ENCODE measurements at regions not wholly inside any gene's neighbourhood (a gene's known extent, or its start where the extent isn't known, plus 50 kb on each side); places are given as distances from the start of the nearest gene placed in this dataset.
"Not testable (repeated sequence)": the region's sequence is repeated elsewhere in the genome, so short reads cannot be mapped to it uniquely, and the experiment has no call there.

DNA sequence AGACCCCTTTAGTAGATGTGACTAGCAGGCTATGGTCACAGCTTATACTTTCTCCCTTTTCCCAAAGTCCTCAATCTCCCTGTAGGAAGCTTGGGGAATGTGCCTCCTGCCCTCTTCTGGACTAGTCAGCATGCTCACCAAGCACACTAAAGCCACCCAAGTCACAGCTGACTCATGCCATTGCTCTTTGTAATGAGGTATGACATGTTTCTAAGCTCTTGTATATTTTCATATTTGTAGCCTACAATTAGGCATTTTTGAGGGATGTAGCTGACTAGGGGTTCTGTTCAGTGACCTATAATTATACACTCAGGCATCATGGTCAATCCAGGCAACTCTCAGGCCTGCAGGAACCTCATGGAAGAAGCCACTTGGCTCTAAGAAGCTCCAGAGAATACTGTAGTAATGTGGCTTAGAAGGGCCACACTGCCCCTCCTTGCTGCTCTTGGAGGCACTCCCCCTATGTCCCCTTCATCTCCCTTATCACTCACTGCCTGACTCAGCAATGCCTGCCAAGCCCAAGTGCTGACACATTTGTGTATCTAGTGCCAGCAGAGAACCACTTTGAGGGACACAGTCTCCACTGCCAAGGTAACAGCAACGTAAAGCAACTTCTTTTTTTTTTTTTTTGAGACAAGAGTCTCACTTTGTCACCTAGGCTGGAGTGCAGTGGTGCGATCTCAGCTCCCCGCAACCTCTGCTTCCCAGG is 86.2 kb downstream of the RPL27A start:
- Histone ChIP-seq H3K4me1 (ENCODE audit: control insufficient read depth in 1 of 2, insufficient read depth in 2 of 2, low read length in 2 of 2) (peaks cover 13 to 36% of the 10 kb centered on the region in 2 donors), H3K27me3 (ENCODE audit: control insufficient read depth in 1 of 2, insufficient read depth in 2 of 2, low read length in 2 of 2) (no peaks in the 10 kb centered on the region), H3K9ac (ENCODE audit: low read depth in 1 of 2, low read length in 2 of 2) (no peak overlapping the region), H3K9me3 (ENCODE audit: control insufficient read depth in 1 of 2, low read length in 2 of 2) (no peaks in the 10 kb centered on the region), H3K4me3 (ENCODE audit: low read depth in 1 of 2, low read length in 2 of 2) (no peak overlapping the region), H3K36me3 (ENCODE audit: control insufficient read depth in 1 of 2, insufficient read depth in 2 of 2, low read length in 2 of 2) (no peaks in the 10 kb centered on the region), H3K27ac (ENCODE audit: low read depth, low read length) (no peak overlapping the region)

DNA sequence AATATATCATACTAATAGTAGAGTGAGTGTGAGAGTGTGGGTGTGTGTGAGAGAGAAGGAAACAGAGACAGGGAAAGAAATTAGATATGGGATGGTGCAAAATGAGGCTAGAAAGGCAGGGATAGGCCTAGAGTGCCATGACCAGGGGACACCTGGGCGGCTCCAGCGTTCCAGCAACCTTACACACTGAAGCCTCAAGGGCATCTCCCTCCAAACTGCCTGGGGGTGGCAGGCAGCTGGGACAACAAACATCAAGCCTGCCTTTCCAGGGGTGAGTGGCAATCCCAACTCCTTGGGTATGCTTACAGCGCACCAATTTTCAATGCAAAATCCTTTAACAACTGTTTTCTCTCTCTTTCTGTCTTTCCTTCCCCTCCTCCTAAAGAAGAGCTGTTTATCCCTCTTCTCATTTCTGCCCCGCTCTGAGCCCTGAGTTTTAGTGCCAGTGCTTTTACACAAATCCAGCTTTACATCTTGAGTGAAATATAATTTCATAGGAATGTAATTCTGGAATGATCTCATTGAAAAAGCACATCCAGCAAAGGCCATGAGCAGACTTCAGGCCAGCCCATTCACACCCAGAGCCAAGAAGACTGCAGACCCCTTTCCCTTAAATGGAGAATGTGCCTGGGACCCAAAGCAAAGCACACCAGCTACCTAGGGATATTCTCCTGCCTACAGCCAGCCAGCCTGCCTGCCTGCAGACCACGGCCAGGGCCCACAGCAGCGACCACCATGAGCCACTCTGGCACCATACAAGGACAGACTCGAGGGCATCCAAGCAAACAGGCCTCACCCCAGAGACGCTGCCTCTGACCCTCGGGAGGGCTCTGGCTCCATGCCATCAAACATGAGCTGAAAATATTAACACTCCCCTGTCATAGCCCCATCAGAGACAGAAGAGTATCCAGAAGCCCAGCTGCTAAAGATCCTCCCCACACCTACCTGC is 90.3 kb downstream of the RPL27A start:
- H3K36me3 ChIP-seq (ENCODE audit: control insufficient read depth in 1 of 2, insufficient read depth in 2 of 2, low read length in 2 of 2) = no peaks in the 10 kb centered on the region
- H3K4me1 ChIP-seq (ENCODE audit: control insufficient read depth in 1 of 2, insufficient read depth in 2 of 2, low read length in 2 of 2) = peaks cover 20 to 44% of the 10 kb centered on the region in 2 donors
- H3K9me3 ChIP-seq (ENCODE audit: control insufficient read depth in 1 of 2, low read length in 2 of 2) = no peaks in the 10 kb centered on the region
- H3K4me3 ChIP-seq (ENCODE audit: low read depth in 1 of 2, low read length in 2 of 2) = no peak overlapping the region
- H3K27me3 ChIP-seq (ENCODE audit: control insufficient read depth in 1 of 2, insufficient read depth in 2 of 2, low read length in 2 of 2) = no peaks in the 10 kb centered on the region
- H3K9ac ChIP-seq (ENCODE audit: low read depth in 1 of 2, low read length in 2 of 2) = no peak overlapping the region
- H3K27ac ChIP-seq (ENCODE audit: low read depth, low read length) = no peak overlapping the region

DNA sequence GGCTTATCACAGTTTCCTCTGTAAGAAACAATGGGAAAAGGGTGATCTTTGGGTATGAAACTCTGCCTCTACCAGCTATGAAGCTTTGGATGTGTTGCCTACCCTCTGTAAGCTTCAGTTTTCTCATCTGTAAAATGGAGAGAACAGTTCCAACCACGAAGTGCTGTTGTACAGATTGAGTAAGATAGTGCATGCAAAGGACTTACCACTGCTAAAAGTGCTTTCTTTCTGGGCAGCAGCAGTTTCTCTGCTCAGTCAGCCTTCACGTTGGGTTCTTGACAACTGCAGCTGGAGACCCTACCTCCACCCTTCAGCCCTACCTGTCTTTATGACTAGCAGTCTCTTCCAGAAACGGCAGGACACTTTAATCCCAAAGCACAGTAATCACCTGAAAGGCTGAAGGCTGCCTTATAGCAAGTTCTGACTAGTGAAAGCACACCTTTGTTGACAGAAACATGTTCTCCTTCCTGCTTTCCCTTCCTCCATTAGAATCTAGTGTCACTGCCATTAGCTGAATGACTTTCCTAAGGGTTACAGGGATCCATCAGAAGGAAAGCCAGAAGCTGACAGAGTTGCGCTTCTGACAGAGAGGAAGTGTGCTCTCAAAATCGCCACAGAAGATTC is 91.4 kb downstream of the RPL27A start:
- H3K4me3 ChIP-seq (ENCODE audit: low read depth in 1 of 2, low read length in 2 of 2) = no peak overlapping the region

DNA sequence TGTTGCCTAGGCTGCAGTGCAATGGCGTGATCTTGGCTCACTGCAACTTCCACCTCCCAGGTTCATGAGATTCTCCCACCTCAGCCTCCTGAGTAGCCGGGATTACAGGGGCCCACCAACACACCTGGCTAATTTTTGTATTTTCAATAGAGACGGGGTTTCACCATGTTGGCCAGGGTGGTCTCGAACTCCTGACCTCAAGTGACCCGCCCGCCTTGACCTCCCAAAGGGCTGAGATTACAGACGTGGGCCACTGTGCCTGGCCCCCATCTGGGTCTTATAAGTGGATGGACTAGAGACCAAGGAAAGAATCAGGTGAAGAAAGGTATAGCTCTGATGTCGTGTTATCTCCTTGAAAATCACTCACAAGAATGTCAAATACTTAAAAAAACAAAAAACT is 92.3 kb downstream of the RPL27A start:
- not testable (repeated sequence) for H3K27ac ChIP-seq (ENCODE audit: low read depth, low read length); H3K36me3 ChIP-seq (ENCODE audit: control insufficient read depth in 1 of 2, insufficient read depth in 2 of 2, low read length in 2 of 2); H3K9me3 ChIP-seq (ENCODE audit: control insufficient read depth in 1 of 2, low read length in 2 of 2); H3K4me3 ChIP-seq (ENCODE audit: low read depth in 1 of 2, low read length in 2 of 2); H3K9ac ChIP-seq (ENCODE audit: low read depth in 1 of 2, low read length in 2 of 2); H3K27me3 ChIP-seq (ENCODE audit: control insufficient read depth in 1 of 2, insufficient read depth in 2 of 2, low read length in 2 of 2)
- H3K4me1 ChIP-seq (ENCODE audit: control insufficient read depth in 1 of 2, insufficient read depth in 2 of 2, low read length in 2 of 2) = peaks cover 27 to 44% of the 10 kb centered on the region in 2 donors

More for the DNA sequence above, 91.4 kb downstream of the RPL27A start:
- no peaks in the 10 kb centered on the region for H3K27me3 ChIP-seq (ENCODE audit: control insufficient read depth in 1 of 2, insufficient read depth in 2 of 2, low read length in 2 of 2)
- no peaks in the 10 kb centered on the region for H3K36me3 ChIP-seq (ENCODE audit: control insufficient read depth in 1 of 2, insufficient read depth in 2 of 2, low read length in 2 of 2)
- no peak overlapping the region for H3K9ac ChIP-seq (ENCODE audit: low read depth in 1 of 2, low read length in 2 of 2)
- H3K27ac ChIP-seq (ENCODE audit: low read depth, low read length) = no peak overlapping the region
- peaks cover 24 to 37% of the 10 kb centered on the region in 2 donors for H3K4me1 ChIP-seq (ENCODE audit: control insufficient read depth in 1 of 2, insufficient read depth in 2 of 2, low read length in 2 of 2)
- no peaks in the 10 kb centered on the region for H3K9me3 ChIP-seq (ENCODE audit: control insufficient read depth in 1 of 2, low read length in 2 of 2)

DNA sequence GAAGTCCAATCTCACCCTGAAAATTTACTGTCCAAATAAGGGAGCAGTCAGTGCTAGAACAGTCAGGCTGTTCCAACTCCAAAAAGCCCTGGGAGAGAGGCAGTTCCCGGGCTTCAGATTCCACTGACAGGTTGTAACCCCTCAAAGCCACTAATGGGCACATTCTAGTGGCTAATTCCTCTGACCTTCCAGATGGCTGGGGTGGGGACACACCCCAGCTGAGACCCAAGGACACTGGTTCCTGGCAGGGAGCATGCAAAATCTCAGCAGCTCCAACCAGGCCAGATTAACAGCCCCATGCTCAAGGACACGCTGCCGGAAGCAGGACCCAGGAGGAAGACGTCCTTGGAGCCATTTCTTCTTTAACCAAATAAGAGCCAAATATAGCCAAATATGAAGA is 92.7 kb downstream of the RPL27A start:
- Histone ChIP-seq H3K36me3 (ENCODE audit: control insufficient read depth in 1 of 2, insufficient read depth in 2 of 2, low read length in 2 of 2) (no peaks in the 10 kb centered on the region), H3K9ac (ENCODE audit: low read depth in 1 of 2, low read length in 2 of 2) (no peak overlapping the region), H3K4me1 (ENCODE audit: control insufficient read depth in 1 of 2, insufficient read depth in 2 of 2, low read length in 2 of 2) (peaks cover 28 to 47% of the 10 kb centered on the region in 2 donors), H3K9me3 (ENCODE audit: control insufficient read depth in 1 of 2, low read length in 2 of 2) (no peaks in the 10 kb centered on the region), H3K27ac (ENCODE audit: low read depth, low read length) (peak overlapping the region; percentile 22), H3K27me3 (ENCODE audit: control insufficient read depth in 1 of 2, insufficient read depth in 2 of 2, low read length in 2 of 2) (no peaks in the 10 kb centered on the region), H3K4me3 (ENCODE audit: low read depth in 1 of 2, low read length in 2 of 2) (no peak overlapping the region)

DNA sequence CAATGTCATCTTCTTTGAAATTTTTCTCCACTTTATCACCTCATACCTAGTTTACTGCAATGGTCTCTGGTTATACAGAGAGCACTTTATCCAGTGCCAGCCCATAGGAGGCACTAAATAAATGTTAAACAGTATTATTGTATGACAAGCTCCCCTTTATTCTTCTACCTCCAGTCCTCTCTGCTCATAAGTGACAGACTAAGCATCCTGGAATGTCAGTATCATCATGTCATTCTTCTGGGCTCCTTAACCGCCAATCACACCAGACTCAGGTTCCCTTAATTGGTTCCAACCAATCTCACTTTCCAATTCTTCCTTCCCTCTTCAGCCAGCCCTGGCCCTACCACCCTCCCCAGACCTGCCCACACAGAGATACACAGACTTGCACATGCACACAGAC is 93.1 kb downstream of the RPL27A start:
- Histone ChIP-seq H3K27me3 (ENCODE audit: control insufficient read depth in 1 of 2, insufficient read depth in 2 of 2, low read length in 2 of 2) (no peaks in the 10 kb centered on the region), H3K4me1 (ENCODE audit: control insufficient read depth in 1 of 2, insufficient read depth in 2 of 2, low read length in 2 of 2) (peaks cover 28 to 47% of the 10 kb centered on the region in 2 donors), H3K4me3 (ENCODE audit: low read depth in 1 of 2, low read length in 2 of 2) (no peak overlapping the region), H3K9me3 (ENCODE audit: control insufficient read depth in 1 of 2, low read length in 2 of 2) (no peaks in the 10 kb centered on the region), H3K36me3 (ENCODE audit: control insufficient read depth in 1 of 2, insufficient read depth in 2 of 2, low read length in 2 of 2) (no peaks in the 10 kb centered on the region), H3K27ac (ENCODE audit: low read depth, low read length) (no peak overlapping the region), H3K9ac (ENCODE audit: low read depth in 1 of 2, low read length in 2 of 2) (no peak overlapping the region)

DNA sequence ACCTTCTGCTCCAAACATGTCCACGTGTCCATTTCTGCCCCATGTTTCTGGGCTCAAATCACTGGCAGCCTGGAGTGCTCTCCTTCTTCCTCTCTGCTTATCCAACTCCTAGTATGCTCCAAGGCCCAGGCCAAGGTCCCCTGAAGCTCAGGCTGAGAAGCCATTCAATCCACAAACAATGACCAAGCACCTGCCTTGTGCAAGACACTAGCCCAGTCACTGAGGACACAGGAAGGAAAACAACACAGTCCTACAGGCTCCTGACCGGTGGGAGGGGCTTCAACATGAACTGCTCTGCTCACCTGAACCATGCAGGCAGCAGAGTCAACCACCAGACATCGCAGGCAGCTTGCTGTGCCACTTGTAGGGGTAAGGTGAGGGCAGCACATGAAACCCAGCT is 93.6 kb downstream of the RPL27A start:
- peaks cover 28 to 47% of the 10 kb centered on the region in 2 donors for H3K4me1 ChIP-seq (ENCODE audit: control insufficient read depth in 1 of 2, insufficient read depth in 2 of 2, low read length in 2 of 2)
- H3K36me3 ChIP-seq (ENCODE audit: control insufficient read depth in 1 of 2, insufficient read depth in 2 of 2, low read length in 2 of 2) = no peaks in the 10 kb centered on the region
- H3K9me3 ChIP-seq (ENCODE audit: control insufficient read depth in 1 of 2, low read length in 2 of 2) = no peaks in the 10 kb centered on the region
- H3K27me3 ChIP-seq (ENCODE audit: control insufficient read depth in 1 of 2, insufficient read depth in 2 of 2, low read length in 2 of 2) = no peaks in the 10 kb centered on the region
- H3K4me3 ChIP-seq (ENCODE audit: low read depth in 1 of 2, low read length in 2 of 2) = no peak overlapping the region
- no peak overlapping the region for H3K27ac ChIP-seq (ENCODE audit: low read depth, low read length)
- no peak overlapping the region for H3K9ac ChIP-seq (ENCODE audit: low read depth in 1 of 2, low read length in 2 of 2)

DNA sequence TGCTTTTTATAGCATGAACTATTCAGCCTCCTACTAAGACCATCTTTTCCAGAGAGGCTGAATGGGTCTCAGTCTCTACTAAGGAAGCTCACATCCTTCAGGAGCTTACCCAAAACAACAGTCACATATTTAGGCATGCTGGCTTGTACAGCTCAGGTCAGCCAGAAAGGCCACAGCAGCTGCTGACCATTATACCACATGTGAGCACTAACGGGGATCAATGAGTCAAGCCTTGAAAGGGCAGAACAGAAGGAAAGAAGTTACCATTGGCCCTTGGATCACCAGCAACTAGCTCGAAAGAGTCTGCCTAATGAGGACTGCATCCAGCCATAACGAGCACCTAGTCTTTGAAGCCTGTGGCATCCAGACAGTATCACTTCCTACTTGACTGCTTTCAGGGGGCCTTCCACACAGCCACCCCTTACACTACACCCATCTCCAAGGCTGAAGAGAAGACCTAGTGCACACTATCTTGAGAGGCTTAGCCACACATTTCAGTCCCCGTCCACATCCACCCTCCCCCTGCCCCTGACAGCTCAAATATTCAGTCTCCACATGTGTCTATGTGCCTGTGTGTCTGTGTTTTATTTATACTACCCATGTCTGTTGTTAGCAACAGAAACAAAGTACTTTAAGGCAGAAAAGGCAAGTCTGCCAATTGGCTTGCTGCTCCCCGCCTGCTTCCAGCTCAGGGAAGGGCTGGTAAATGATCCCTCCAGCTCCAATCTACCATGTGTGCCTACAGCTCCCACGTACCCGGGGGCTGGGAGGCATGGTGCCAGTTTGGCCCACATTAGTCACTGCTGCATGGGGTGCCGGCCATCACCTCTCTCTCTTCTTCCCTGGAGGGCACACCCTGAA is 95.5 kb downstream of the RPL27A start:
- Histone ChIP-seq H3K27ac (ENCODE audit: low read depth, low read length) (peak overlapping the region; percentile 6), H3K36me3 (ENCODE audit: control insufficient read depth in 1 of 2, insufficient read depth in 2 of 2, low read length in 2 of 2) (no peaks in the 10 kb centered on the region), H3K9ac (ENCODE audit: low read depth in 1 of 2, low read length in 2 of 2) (peak overlapping the region in 1 of 2 donors; percentile 1), H3K9me3 (ENCODE audit: control insufficient read depth in 1 of 2, low read length in 2 of 2) (no peaks in the 10 kb centered on the region), H3K4me3 (ENCODE audit: low read depth in 1 of 2, low read length in 2 of 2) (no peak overlapping the region), H3K4me1 (ENCODE audit: control insufficient read depth in 1 of 2, insufficient read depth in 2 of 2, low read length in 2 of 2) (peaks cover 28 to 45% of the 10 kb centered on the region in 2 donors), H3K27me3 (ENCODE audit: control insufficient read depth in 1 of 2, insufficient read depth in 2 of 2, low read length in 2 of 2) (no peaks in the 10 kb centered on the region)

DNA sequence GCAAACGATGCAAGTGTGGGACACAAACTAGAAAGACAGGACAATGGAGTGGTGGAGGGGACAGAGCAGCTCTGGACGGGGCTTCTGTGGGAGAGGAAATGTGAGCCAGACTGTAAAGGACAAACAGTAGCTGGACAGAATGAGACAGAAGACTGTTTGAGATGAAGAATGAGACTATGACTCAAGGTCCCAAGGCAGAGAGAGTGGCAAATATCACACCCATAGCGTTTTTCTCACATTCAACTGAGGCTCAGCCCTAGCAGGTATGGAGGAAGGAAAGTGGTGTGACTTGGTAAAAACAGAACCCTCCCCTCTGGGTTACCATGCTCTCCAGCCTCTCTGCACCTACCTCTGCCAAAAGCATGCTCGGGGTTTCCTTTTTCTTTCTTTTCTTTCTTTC is 96.5 kb downstream of the RPL27A start:
- Histone ChIP-seq H3K27ac (ENCODE audit: low read depth, low read length) (peak overlapping the region; percentile 6), H3K36me3 (ENCODE audit: control insufficient read depth in 1 of 2, insufficient read depth in 2 of 2, low read length in 2 of 2) (no peaks in the 10 kb centered on the region), H3K9ac (ENCODE audit: low read depth in 1 of 2, low read length in 2 of 2) (no peak overlapping the region), H3K4me3 (ENCODE audit: low read depth in 1 of 2, low read length in 2 of 2) (no peak overlapping the region), H3K27me3 (ENCODE audit: control insufficient read depth in 1 of 2, insufficient read depth in 2 of 2, low read length in 2 of 2) (no peaks in the 10 kb centered on the region), H3K9me3 (ENCODE audit: control insufficient read depth in 1 of 2, low read length in 2 of 2) (no peaks in the 10 kb centered on the region), H3K4me1 (ENCODE audit: control insufficient read depth in 1 of 2, insufficient read depth in 2 of 2, low read length in 2 of 2) (peaks cover 24 to 35% of the 10 kb centered on the region in 2 donors)

All from duodenal mucosa (tissue), 2 donors.